ENCODE measurements at regions not wholly inside any gene's neighbourhood (a gene's known extent, or its start where the extent isn't known, plus 50 kb on each side); places are given as distances from the start of the nearest gene placed in this dataset.

DNA sequence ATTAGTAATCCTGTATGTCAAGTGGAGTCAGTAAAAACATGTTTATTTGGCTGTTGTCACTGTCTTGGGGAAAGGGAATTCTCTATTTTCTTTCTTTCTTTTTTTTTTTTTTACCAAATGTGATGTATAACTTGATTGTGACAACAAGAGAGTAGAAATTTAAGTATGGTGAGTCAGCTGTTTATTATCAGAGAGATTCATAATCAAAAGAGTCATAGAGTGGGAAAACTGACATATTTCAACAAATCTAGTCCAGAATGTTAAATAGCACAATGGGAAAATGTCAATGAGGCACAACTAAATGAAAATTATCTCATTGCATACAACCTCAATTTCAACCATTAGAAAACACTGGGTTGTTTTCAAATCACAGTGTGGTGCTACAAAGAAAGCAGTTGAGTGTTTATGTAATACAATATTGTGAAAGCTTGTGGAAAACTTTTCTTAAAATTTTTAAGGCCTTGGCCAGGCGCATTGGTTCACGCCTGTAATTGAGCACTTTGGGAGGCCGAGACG, 111.9 kb upstream of the DTNA start:
- H3K27ac ChIP-seq (ENCODE audit: low read depth, low read length): no peak overlapping the region
- no peaks in the 10 kb centered on the region for H3K36me3 ChIP-seq (ENCODE audit: control insufficient read depth, insufficient read depth, low read length)
- TF ChIP-seq, protein P1, sequence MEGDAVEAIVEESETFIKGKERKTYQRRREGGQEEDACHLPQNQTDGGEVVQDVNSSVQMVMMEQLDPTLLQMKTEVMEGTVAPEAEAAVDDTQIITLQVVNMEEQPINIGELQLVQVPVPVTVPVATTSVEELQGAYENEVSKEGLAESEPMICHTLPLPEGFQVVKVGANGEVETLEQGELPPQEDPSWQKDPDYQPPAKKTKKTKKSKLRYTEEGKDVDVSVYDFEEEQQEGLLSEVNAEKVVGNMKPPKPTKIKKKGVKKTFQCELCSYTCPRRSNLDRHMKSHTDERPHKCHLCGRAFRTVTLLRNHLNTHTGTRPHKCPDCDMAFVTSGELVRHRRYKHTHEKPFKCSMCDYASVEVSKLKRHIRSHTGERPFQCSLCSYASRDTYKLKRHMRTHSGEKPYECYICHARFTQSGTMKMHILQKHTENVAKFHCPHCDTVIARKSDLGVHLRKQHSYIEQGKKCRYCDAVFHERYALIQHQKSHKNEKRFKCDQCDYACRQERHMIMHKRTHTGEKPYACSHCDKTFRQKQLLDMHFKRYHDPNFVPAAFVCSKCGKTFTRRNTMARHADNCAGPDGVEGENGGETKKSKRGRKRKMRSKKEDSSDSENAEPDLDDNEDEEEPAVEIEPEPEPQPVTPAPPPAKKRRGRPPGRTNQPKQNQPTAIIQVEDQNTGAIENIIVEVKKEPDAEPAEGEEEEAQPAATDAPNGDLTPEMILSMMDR (conservative IDR thresholded peaks at IDR 0.05): no peak
- DNase-seq: no peak
- WGBS, 2 experiments (ENCODE audit: insufficient coverage in 1 of 2, insufficient read length in 1 of 2): 84 to 96% methylated on average over 4 of the region's 4 CpGs
- no peak overlapping the region for H3K4me3 Mint-ChIP-seq
- H3K9me3 Mint-ChIP-seq: peaks cover 15% of the 10 kb centered on the region
- H3K4me1 Mint-ChIP-seq: peaks cover 24% of the 10 kb centered on the region
- no peaks in the 10 kb centered on the region for H3K27me3 Mint-ChIP-seq (ENCODE audit: insufficient read depth)
- no peak overlapping the region for H3K4me3 ChIP-seq (ENCODE audit: low read length)
- H3K9ac ChIP-seq (ENCODE audit: extremely low read depth, low read length, poor library complexity, severe bottlenecking): no peak overlapping the region
- peaks cover 24% of the 10 kb centered on the region for H3K36me3 Mint-ChIP-seq (ENCODE audit: low read depth)
- H3K4me1 ChIP-seq (ENCODE audit: control insufficient read depth, insufficient read depth, low read length): peaks cover 3% of the 10 kb centered on the region
- no peaks in the 10 kb centered on the region for H3K27me3 ChIP-seq (ENCODE audit: control insufficient read depth, insufficient read depth, low read length, poor library complexity, severe bottlenecking)
- H3K27ac Mint-ChIP-seq: no peak overlapping the region
- H3K9me3 ChIP-seq (ENCODE audit: control insufficient read depth, low read length): peaks cover 6% of the 10 kb centered on the region

DNA sequence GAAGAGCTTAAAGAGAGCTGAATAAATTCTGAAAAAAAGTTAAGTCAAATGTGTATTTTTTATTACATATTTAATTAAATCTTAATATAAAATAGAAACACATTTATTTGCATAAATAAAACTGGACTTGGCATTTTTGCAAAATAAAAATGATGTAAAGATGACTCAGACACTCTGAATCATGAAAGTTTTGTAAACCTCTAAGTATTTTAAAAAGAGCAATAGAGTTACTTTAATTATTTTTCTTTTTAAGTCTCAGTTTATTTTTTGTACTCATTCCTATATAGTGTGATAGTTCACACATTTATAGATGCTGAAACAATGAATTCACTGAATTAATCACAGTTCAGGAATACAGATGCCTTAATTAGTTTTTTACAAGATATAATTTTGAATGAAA, 109.9 kb upstream of the DTNA start:
- Histone ChIP-seq H3K4me3 (ENCODE audit: low read length) (no peak overlapping the region), H3K36me3 (ENCODE audit: control insufficient read depth, insufficient read depth, low read length) (no peaks in the 10 kb centered on the region), H3K9ac (ENCODE audit: extremely low read depth, low read length, poor library complexity, severe bottlenecking) (no peak overlapping the region), H3K27ac (ENCODE audit: low read depth, low read length) (no peak overlapping the region), H3K27me3 (ENCODE audit: control insufficient read depth, insufficient read depth, low read length, poor library complexity, severe bottlenecking) (no peaks in the 10 kb centered on the region), H3K9me3 (ENCODE audit: control insufficient read depth, low read length) (peaks cover 6% of the 10 kb centered on the region), H3K4me1 (ENCODE audit: control insufficient read depth, insufficient read depth, low read length) (peaks cover 3% of the 10 kb centered on the region)
- H3K27ac Mint-ChIP-seq: no peak overlapping the region
- H3K4me1 Mint-ChIP-seq: peaks cover 6% of the 10 kb centered on the region
- no peaks in the 10 kb centered on the region for H3K27me3 Mint-ChIP-seq (ENCODE audit: insufficient read depth)
- H3K4me3 Mint-ChIP-seq: no peak overlapping the region
- DNase-seq: no peak
- H3K36me3 Mint-ChIP-seq (ENCODE audit: low read depth): peaks cover 24% of the 10 kb centered on the region
- H3K9me3 Mint-ChIP-seq: peaks cover 15% of the 10 kb centered on the region
- TF ChIP-seq, protein P1 (conservative IDR thresholded peaks at IDR 0.05): no peak

GRCh38 chr18:34600874-34601656, 109.0 kb upstream of the DTNA start:
- Histone ChIP-seq H3K9me3 (ENCODE audit: control insufficient read depth, low read length) (peaks cover 6% of the 10 kb centered on the region), H3K27me3 (ENCODE audit: control insufficient read depth, insufficient read depth, low read length, poor library complexity, severe bottlenecking) (no peaks in the 10 kb centered on the region), H3K36me3 (ENCODE audit: control insufficient read depth, insufficient read depth, low read length) (no peaks in the 10 kb centered on the region), H3K4me1 (ENCODE audit: control insufficient read depth, insufficient read depth, low read length) (peaks cover 3% of the 10 kb centered on the region), H3K4me3 (ENCODE audit: low read length) (no peak overlapping the region), H3K27ac (ENCODE audit: low read depth, low read length) (no peak overlapping the region), H3K9ac (ENCODE audit: extremely low read depth, low read length, poor library complexity, severe bottlenecking) (no peak overlapping the region)
- H3K4me3 Mint-ChIP-seq: no peak overlapping the region
- no peaks in the 10 kb centered on the region for H3K27me3 Mint-ChIP-seq (ENCODE audit: insufficient read depth)
- TF ChIP-seq, protein P1 (conservative IDR thresholded peaks at IDR 0.05): no peak
- H3K4me1 Mint-ChIP-seq: peaks cover 5% of the 10 kb centered on the region
- DNase-seq: no peak
- peaks cover 15% of the 10 kb centered on the region for H3K9me3 Mint-ChIP-seq
- H3K36me3 Mint-ChIP-seq (ENCODE audit: low read depth): peaks cover 24% of the 10 kb centered on the region
- no peak overlapping the region for H3K27ac Mint-ChIP-seq
- 91 to 100% methylated on average over 1 to 2 of the region's 2 CpGs for WGBS, 2 experiments (ENCODE audit: insufficient coverage in 1 of 2, insufficient read length in 1 of 2)
